Activated T-cell treated with anti-CD3 and anti-CD28 coated beads, Interleukin-2, amount 50 U/mL, for 72 hours (primary cell): ENCODE measurements at regions not wholly inside any gene's neighbourhood (a gene's known extent, or its start where the extent isn't known, plus 50 kb on each side); places are given as distances from the start of the nearest gene placed in this dataset.

Experiments used
- ATAC-seq, 2 donors: fragments of 150-1000 bp; cut with Tn5 transposase; replicated peaks in 1 of 2; 2 replicates each; pipeline ENCODE4 v1.10.0; 2021; ENCODE audit warnings: moderate library complexity in 2 of 2, mild to moderate bottlenecking in 1 of 2
- DNase-seq, 2 donors: peaks; one replicate each; pipeline ENCODE4 v3.0.0; 2021 to 2022; ENCODE audit warnings: mixed read lengths in 1 of 2
- H3K27ac Mint-ChIP-seq: one replicate; pipeline ENCODE4 v1.8.0; 2022; ENCODE audit warnings: mild to moderate bottlenecking, moderate library complexity, mixed read lengths
- H3K27me3 Mint-ChIP-seq: one replicate; pipeline ENCODE4 v1.8.0; 2022; ENCODE audit warnings: low read depth, mixed read lengths
- H3K36me3 Mint-ChIP-seq, 2 donors: one replicate each; pipeline ENCODE4 v1.8.0; 2022; ENCODE audit warnings: mixed read lengths in 2 of 2, mild to moderate bottlenecking in 1 of 2; ENCODE audit not compliant: insufficient read depth in 2 of 2
- H3K4me1 Mint-ChIP-seq: one replicate; pipeline ENCODE4 v1.8.0; 2022; ENCODE audit warnings: low read depth, mixed read lengths
- H3K4me3 Mint-ChIP-seq, 2 donors: one replicate each; pipeline ENCODE4 v1.8.0; 2022; ENCODE audit warnings: mild to moderate bottlenecking in 2 of 2, mixed read lengths in 2 of 2, moderate library complexity in 2 of 2
- H3K9me3 Mint-ChIP-seq, 2 donors: one replicate each; pipeline ENCODE4 v1.8.0; 2022; ENCODE audit warnings: mixed read lengths in 2 of 2

DNA sequence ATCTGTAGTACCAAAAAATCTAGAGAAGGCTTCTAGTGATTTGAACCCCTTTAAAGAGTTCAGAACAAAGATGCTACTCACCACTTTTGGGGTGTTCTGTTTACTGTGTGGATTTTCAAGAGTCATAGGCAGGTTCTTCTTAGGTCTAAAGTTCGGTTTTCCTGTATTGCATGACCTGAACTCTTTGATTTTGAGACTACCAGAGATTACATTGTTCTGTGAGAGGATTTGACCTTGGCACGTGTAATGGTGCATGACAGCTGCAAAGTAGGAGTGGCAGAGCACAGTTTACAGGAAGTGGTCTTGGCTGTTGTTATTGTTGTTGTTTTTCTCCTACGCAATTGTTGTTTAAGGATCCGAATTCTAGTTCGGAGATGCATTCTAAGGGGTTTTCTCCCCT is 592.7 kb downstream of the EPHA7 start:
- Mint-ChIP-seq H3K4me3 (no peak overlapping the region), H3K27me3 (no peaks in the 10 kb centered on the region), H3K9me3 (peaks cover 0 to 4% of the 10 kb centered on the region in 2 donors), H3K27ac (no peak overlapping the region), H3K4me1 (no peaks in the 10 kb centered on the region), H3K36me3 (no peaks in the 10 kb centered on the region)
- no peak for ATAC-seq
- no peak for DNase-seq

GRCh38 chr6:92822222-92822621 is 597.1 kb downstream of the EPHA7 start:
- Mint-ChIP-seq H3K4me3 (no peak overlapping the region), H3K27ac (no peak overlapping the region), H3K4me1 (no peaks in the 10 kb centered on the region), H3K36me3 (no peaks in the 10 kb centered on the region), H3K27me3 (no peaks in the 10 kb centered on the region), H3K9me3 (peaks cover 1 to 4% of the 10 kb centered on the region in 2 donors)
- ATAC-seq (no peak), DNase-seq (no peak)

DNA sequence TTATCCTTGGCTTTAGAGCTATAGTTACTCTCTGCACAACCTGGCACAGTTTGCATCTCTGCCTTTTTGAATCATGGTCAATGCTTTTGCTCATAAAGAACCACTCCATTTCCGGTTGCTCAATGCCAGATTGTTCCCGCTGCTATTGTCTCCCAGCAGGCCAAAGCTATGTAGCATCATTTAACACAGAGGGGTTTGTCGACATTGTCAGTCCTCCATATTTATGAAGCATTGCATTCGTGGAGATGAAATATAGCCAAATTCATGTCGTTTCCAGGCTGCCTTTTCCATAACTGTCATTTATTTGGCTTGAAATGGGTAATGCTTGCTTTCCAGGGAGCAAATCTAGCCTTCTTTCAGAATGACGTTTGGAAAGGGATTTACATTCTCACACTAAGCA is 598.8 kb downstream of the EPHA7 start:
- Mint-ChIP-seq H3K27ac (no peak overlapping the region), H3K36me3 (no peaks in the 10 kb centered on the region), H3K9me3 (peaks cover 1 to 7% of the 10 kb centered on the region in 2 donors), H3K4me3 (no peak overlapping the region), H3K27me3 (no peaks in the 10 kb centered on the region), H3K4me1 (no peaks in the 10 kb centered on the region)
- DNase-seq (no peak), ATAC-seq (no peak)

DNA sequence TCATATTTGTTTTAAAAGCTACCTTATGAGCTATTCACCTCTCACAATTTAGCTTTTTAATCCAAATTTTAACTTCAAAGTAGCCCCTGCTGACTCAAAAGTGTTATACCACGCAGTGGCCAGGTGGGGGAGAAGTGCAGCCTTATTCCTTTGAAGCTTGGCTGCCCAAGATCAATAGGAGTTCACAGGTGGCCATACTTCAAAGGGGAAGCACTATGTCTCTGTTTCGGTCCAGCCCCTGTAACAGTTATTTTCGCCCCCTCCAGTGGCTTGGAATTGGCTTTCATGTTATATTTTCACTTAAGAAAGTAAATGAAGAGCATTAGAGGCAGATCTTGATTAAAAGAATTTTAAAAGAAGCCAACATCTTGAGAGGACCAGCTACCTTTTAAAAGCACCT is 608.4 kb downstream of the EPHA7 start:
- H3K4me1 Mint-ChIP-seq: no peaks in the 10 kb centered on the region
- no peak overlapping the region for H3K4me3 Mint-ChIP-seq
- no peak overlapping the region for H3K27ac Mint-ChIP-seq
- H3K9me3 Mint-ChIP-seq: peaks cover 0 to 2% of the 10 kb centered on the region in 2 donors
- H3K36me3 Mint-ChIP-seq: no peaks in the 10 kb centered on the region
- peak; percentile 1 to 3 for DNase-seq
- no peak for ATAC-seq
- no peaks in the 10 kb centered on the region for H3K27me3 Mint-ChIP-seq

GRCh38 chr6:92806254-92806653 is 613.1 kb downstream of the EPHA7 start:
- no peaks in the 10 kb centered on the region for H3K4me1 Mint-ChIP-seq
- peaks cover 2% of the 10 kb centered on the region in 2 donors for H3K9me3 Mint-ChIP-seq
- DNase-seq (no peak), ATAC-seq (no peak)
- no peak overlapping the region for H3K4me3 Mint-ChIP-seq
- no peaks in the 10 kb centered on the region for H3K36me3 Mint-ChIP-seq
- no peak overlapping the region for H3K27ac Mint-ChIP-seq
- no peaks in the 10 kb centered on the region for H3K27me3 Mint-ChIP-seq

- Mint-ChIP-seq H3K9me3 (peaks cover 0 to 4% of the 10 kb centered on the region in 2 donors), H3K4me1 (no peaks in the 10 kb centered on the region), H3K36me3 (no peaks in the 10 kb centered on the region), H3K27ac (no peak overlapping the region), H3K27me3 (no peaks in the 10 kb centered on the region), H3K4me3 (no peak overlapping the region)
- no peak for ATAC-seq
- DNase-seq: no peak
Observed at GRCh38 chr6:92791403-92791802, 628.0 kb downstream of the EPHA7 start.

DNA sequence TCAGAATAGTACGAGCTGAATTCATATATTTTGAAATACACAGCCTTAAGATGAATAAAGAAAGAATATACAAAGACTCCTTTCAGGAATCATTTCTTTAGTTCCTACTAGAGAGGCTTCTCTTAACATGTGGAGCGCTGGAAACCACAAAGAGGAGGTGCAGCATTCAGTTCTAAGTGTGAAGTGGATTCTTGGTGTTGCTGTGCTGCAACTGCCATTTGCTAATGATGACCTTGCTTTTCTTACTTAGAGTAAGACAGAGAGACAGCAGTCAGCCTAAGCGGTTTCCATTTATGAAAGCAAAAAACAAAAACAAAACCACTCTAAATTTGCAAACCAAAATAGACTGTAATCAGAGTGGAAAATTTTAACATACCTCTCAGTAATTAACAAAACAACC is 629.0 kb downstream of the EPHA7 start:
- Mint-ChIP-seq H3K27ac (no peak overlapping the region), H3K27me3 (no peaks in the 10 kb centered on the region), H3K36me3 (no peaks in the 10 kb centered on the region), H3K9me3 (peaks cover 3 to 4% of the 10 kb centered on the region in 2 donors), H3K4me1 (no peaks in the 10 kb centered on the region), H3K4me3 (no peak overlapping the region)
- DNase-seq (no peak), ATAC-seq (no peak)

GRCh38 chr6:92784235-92784634 is 635.1 kb downstream of the EPHA7 start:
- Mint-ChIP-seq H3K4me3 (no peak overlapping the region), H3K27ac (no peak overlapping the region), H3K36me3 (no peaks in the 10 kb centered on the region), H3K27me3 (no peaks in the 10 kb centered on the region), H3K9me3 (peaks cover 9 to 10% of the 10 kb centered on the region in 2 donors), H3K4me1 (no peaks in the 10 kb centered on the region)
- DNase-seq: no peak
- no peak for ATAC-seq

GRCh38 chr6:92779746-92780145 is 639.6 kb downstream of the EPHA7 start:
- no peak for ATAC-seq
- Mint-ChIP-seq H3K27me3 (no peaks in the 10 kb centered on the region), H3K4me1 (no peaks in the 10 kb centered on the region)

DNA sequence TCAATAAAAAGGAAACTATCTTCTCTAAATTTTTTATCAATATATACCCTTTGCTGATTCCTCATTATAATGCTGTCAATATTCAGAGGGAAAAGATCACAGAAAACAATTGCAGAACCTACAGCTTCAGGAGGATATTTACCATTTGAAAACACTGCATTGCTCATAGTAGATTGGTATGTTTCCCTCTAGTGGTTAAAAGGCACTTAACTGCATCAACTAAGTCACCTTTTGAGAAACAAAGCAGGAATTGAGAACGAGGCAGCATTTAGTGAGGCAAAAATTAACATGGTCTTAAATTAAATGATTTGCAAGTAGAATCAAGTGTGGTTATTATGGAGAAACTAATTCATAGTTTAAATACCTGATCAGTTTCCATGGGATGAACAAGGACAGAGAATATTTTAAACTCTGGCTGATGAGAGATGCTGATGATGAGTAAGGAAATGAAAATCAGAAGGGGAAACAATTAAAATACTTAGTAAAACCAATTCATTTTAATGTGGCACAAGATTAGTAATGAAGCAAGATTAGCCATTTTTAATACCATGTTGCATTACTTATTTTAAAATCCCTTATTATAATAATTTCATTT is 642.1 kb downstream of the EPHA7 start:
- no peak for DNase-seq
- Mint-ChIP-seq H3K9me3 (peaks cover 2 to 3% of the 10 kb centered on the region in 2 donors), H3K36me3 (no peaks in the 10 kb centered on the region), H3K4me3 (no peak overlapping the region), H3K4me1 (no peaks in the 10 kb centered on the region), H3K27me3 (no peaks in the 10 kb centered on the region), H3K27ac (no peak overlapping the region)
- no peak for ATAC-seq

More at GRCh38 chr6:92779746-92780145, 639.6 kb downstream of the EPHA7 start:
- Mint-ChIP-seq H3K9me3 (peaks cover 6 to 7% of the 10 kb centered on the region in 2 donors), H3K36me3 (no peaks in the 10 kb centered on the region), H3K4me3 (no peak overlapping the region), H3K27ac (no peak overlapping the region)
- no peak for DNase-seq

DNA sequence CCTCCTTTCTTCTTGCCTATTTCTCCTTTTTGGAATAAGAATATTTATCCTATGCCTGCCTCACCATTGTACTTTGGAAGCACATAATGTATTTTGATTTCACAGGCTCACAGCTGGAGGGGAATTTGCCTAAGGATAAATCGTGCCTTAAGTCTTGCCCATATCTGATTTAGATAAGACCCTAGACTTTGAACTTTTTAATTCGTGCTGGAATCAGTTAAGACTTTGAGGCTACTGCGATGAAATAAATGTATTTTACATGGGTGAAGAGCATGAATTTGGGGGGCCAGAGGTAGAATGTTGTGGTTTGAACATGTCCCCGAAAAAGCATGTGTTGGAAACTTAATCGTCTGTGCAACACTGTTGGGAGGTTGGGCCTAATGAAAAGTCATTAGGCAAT is 648.8 kb downstream of the EPHA7 start:
- peaks cover 0 to 2% of the 10 kb centered on the region in 2 donors for H3K9me3 Mint-ChIP-seq
- H3K4me1 Mint-ChIP-seq: no peaks in the 10 kb centered on the region
- no peak overlapping the region for H3K4me3 Mint-ChIP-seq
- no peak for ATAC-seq
- no peak for DNase-seq
- no peaks in the 10 kb centered on the region for H3K27me3 Mint-ChIP-seq
- no peak overlapping the region for H3K27ac Mint-ChIP-seq
- no peaks in the 10 kb centered on the region for H3K36me3 Mint-ChIP-seq

- Mint-ChIP-seq H3K27me3 (no peaks in the 10 kb centered on the region), H3K27ac (no peak overlapping the region), H3K9me3 (peaks cover 2% of the 10 kb centered on the region in 2 donors), H3K4me3 (no peak overlapping the region), H3K36me3 (no peaks in the 10 kb centered on the region), H3K4me1 (no peaks in the 10 kb centered on the region)
- no peak for ATAC-seq
- DNase-seq: no peak
Observed at GRCh38 chr6:92767101-92767500, 652.3 kb downstream of the EPHA7 start.

GRCh38 chr6:92763680-92764079 is 655.7 kb downstream of the EPHA7 start:
- H3K4me3 Mint-ChIP-seq: no peak overlapping the region
- H3K9me3 Mint-ChIP-seq: peaks cover 3 to 4% of the 10 kb centered on the region in 2 donors
- H3K27me3 Mint-ChIP-seq: no peaks in the 10 kb centered on the region
- H3K4me1 Mint-ChIP-seq: no peaks in the 10 kb centered on the region
- no peak for ATAC-seq
- DNase-seq: no peak
- no peaks in the 10 kb centered on the region for H3K36me3 Mint-ChIP-seq
- H3K27ac Mint-ChIP-seq: no peak overlapping the region

- Mint-ChIP-seq H3K36me3 (no peaks in the 10 kb centered on the region), H3K27ac (no peak overlapping the region), H3K4me3 (no peak overlapping the region), H3K9me3 (peaks cover 3 to 4% of the 10 kb centered on the region in 2 donors), H3K4me1 (no peaks in the 10 kb centered on the region), H3K27me3 (no peaks in the 10 kb centered on the region)
- DNase-seq (no peak), ATAC-seq (no peak)
Observed at GRCh38 chr6:92763274-92763584, 656.1 kb downstream of the EPHA7 start.
